DOHH2 (cell line): ENCODE measurements at regions not wholly inside any gene's neighbourhood (a gene's known extent, or its start where the extent isn't known, plus 50 kb on each side); places are given as distances from the start of the nearest gene placed in this dataset.

ENCODE experiments used
- CTCF ChIP-seq: fragments of 200-600 bp; sonication (generic); IDR thresholded peaks from one replicate; pipeline ENCODE4 v1.5.1; 2014; ENCODE audit warnings: antibody characterized with exemption, mild to moderate bottlenecking, low read depth, low read length; ENCODE audit not compliant: poor library complexity, severe bottlenecking
- EZH2phosphoT487 ChIP-seq: fragments of 200-600 bp; sonication (generic); IDR thresholded peaks from 2 replicates; pipeline ENCODE4 v1.6.1; 2017; ENCODE audit warnings: borderline replicate concordance, mild to moderate bottlenecking, antibody characterized with exemption, low read length, moderate library complexity, mixed read lengths

- TF ChIP-seq CTCF (no peak), EZH2phosphoT487 (no peak)
These were observed 55.8 kb upstream of the HS3ST1 start for GRCh38 chr4:11484531-11484930.
